HEK293 (cell line): ENCODE measurements at regions not wholly inside any gene's neighbourhood (a gene's known extent, or its start where the extent isn't known, plus 50 kb on each side); places are given as distances from the start of the nearest gene placed in this dataset.

Experiments
- EGR2 ChIP-seq: fragments of 450-650 bp; formaldehyde crosslinking; IDR thresholded peaks from 2 replicates; pipeline ENCODE4 v1.5.1; 2016; ENCODE audit warnings: low read depth, missing biosample characterization, missing genetic modification characterization
- ZNF530 ChIP-seq: fragments of 450-650 bp; formaldehyde crosslinking; IDR thresholded peaks from 2 replicates; pipeline ENCODE4 v1.5.1; 2016; ENCODE audit warnings: low read depth, missing biosample characterization, missing genetic modification characterization

DNA sequence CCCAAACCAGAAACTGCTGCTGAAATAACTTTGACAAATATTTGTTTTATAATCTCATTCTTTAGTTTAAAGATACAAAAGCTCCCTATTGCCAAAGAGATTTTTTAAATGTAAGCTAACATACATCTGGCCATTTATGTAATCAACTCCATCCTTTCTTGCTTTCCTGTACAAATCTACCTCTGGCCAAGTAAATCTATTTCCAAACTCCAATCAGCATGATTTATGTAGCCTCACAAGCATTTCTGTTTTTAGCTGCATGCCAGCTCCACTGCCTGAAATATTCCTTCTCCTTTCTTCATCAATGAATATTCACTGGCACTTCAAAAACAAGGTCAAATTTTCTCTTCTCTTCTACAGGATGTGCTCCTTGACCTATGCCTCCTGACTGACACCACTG lies 80.0 kb downstream of the SHOX2 start:
- TF ChIP-seq EGR2 (tag by site-specific recombination) = no peak
- no peak for TF ChIP-seq ZNF530 (tag by site-specific recombination)
